H1 (cell line): ENCODE measurements at regions not wholly inside any gene's neighbourhood (a gene's known extent, or its start where the extent isn't known, plus 50 kb on each side); places are given as distances from the start of the nearest gene placed in this dataset.
"Not testable (repeated sequence)": the region's sequence is repeated elsewhere in the genome, so short reads cannot be mapped to it uniquely, and the experiment has no call there.

ENCODE experiments used
- CTCF ChIA-PET: fragments of 300-600 bp; sonication (Branson Sonifier 250); formaldehyde crosslinking; loops from one replicate; lab custom pipeline; 2021; ENCODE audit not compliant: partially characterized antibody; lab: Charles Lee
- POLR2A ChIA-PET: fragments of 300-600 bp; sonication (Branson Sonifier 250); formaldehyde crosslinking; loops from one replicate; lab custom pipeline; 2021; ENCODE audit warnings: inconsistent platforms; ENCODE audit not compliant: partially characterized antibody; lab: Charles Lee
- DNase-seq, 2 experiments: peaks; one replicate each; pipeline versions ENCODE4 v3.0.0 to v3.0.0-alpha.2; 2010 to 2022; ENCODE audit warnings: low spot score in 2 of 2, low read depth in 1 of 2, mixed read lengths in 1 of 2
- FAIRE-seq: peaks from 2 replicates; lab custom pipeline; 2011; peaks lifted over from hg19 to GRCh38; lab: Jason Lieb, UNC
- H2AFZ ChIP-seq: 2 replicates; pipeline ENCODE4 v1.8.1; 2012; ENCODE audit warnings: low read length, inconsistent platforms
- H2AK5ac ChIP-seq: 2 replicates; pipeline ENCODE4 v1.6.1; 2013; ENCODE audit warnings: low read depth, low read length
- H2BK120ac ChIP-seq: replicated peaks from 2 replicates; pipeline ENCODE3; 2013; ENCODE audit warnings: low read depth, low read length, inconsistent platforms
- H2BK12ac ChIP-seq: 2 replicates; pipeline ENCODE4 v1.6.1; 2013; ENCODE audit warnings: low read depth, low read length
- H2BK15ac ChIP-seq: 2 replicates; pipeline ENCODE4 v1.6.1; 2013; ENCODE audit warnings: low read length
- H2BK20ac ChIP-seq: 2 replicates; pipeline ENCODE4 v1.6.1; 2013; ENCODE audit warnings: low read length
- H2BK5ac ChIP-seq: 2 replicates; pipeline ENCODE4 v1.6.1; 2013; ENCODE audit warnings: low read depth, low read length
- H3K14ac ChIP-seq: 2 replicates; pipeline ENCODE4 v1.6.1; 2013; ENCODE audit warnings: inconsistent platforms; ENCODE audit not compliant: insufficient read length
- H3K18ac ChIP-seq: 2 replicates; pipeline ENCODE4 v1.6.1; 2013; ENCODE audit warnings: low read length; ENCODE audit errors: extremely low read depth
- H3K23ac ChIP-seq: 2 replicates; pipeline ENCODE4 v1.6.1; 2013; ENCODE audit warnings: inconsistent platforms; ENCODE audit not compliant: insufficient read length
- H3K23me2 ChIP-seq: 2 replicates; pipeline ENCODE4 v1.6.1; 2013; ENCODE audit warnings: low read depth, low read length
- H3K27ac ChIP-seq: 2 replicates; pipeline ENCODE4 v1.6.1; 2011; ENCODE audit warnings: low read depth, low read length, inconsistent platforms
- H3K27me3 ChIP-seq, 4 experiments: replicated peaks in 1 of 4; 1 replicate in 1 of 4; 2 replicates in 3 of 4; pipeline versions ENCODE4 v1.6.1 to v1.8.1; 2011 to 2013; ENCODE audit warnings: low read length in 3 of 4, mild to moderate bottlenecking in 3 of 4, inconsistent platforms in 2 of 4, mixed read lengths in 2 of 4, moderate library complexity in 1 of 4; ENCODE audit not compliant: control insufficient read depth in 3 of 4, insufficient read depth in 3 of 4; ENCODE audit errors: extremely low read depth in 1 of 4
- H3K36me3 ChIP-seq, 4 experiments: 2 replicates each; pipeline versions ENCODE4 v1.6.1 to v1.8.1; 2011 to 2013; ENCODE audit warnings: mild to moderate bottlenecking in 4 of 4, low read length in 3 of 4, moderate library complexity in 2 of 4, control low read depth in 1 of 4, inconsistent platforms in 1 of 4; ENCODE audit not compliant: insufficient read depth in 4 of 4, control insufficient read depth in 2 of 4
- H3K4ac ChIP-seq: replicated peaks from 2 replicates; pipeline ENCODE3; 2013; ENCODE audit warnings: low read length, low read depth, mixed read lengths, inconsistent platforms; ENCODE audit not compliant: insufficient read length
- H3K4me1 ChIP-seq, 4 experiments: replicated peaks in 1 of 4; 1 replicate in 1 of 4; 2 replicates in 3 of 4; pipeline versions ENCODE4 v1.6.1 to v1.8.1; 2011 to 2013; ENCODE audit warnings: low read length in 3 of 4, inconsistent platforms in 2 of 4, mixed read lengths in 1 of 4; ENCODE audit not compliant: insufficient read depth in 4 of 4, control insufficient read depth in 3 of 4
- H3K4me2 ChIP-seq, 2 experiments: 2 replicates each; pipeline versions ENCODE4 v1.6.1 to v1.8.1; 2011 to 2013; ENCODE audit warnings: low read depth in 2 of 2, low read length in 2 of 2, control low read depth in 1 of 2, inconsistent platforms in 1 of 2, mild to moderate bottlenecking in 1 of 2; ENCODE audit not compliant: insufficient read depth in 1 of 2
- H3K4me3 ChIP-seq, 4 experiments: fragments of 200-600, 300-600 bp in 1 of 4; sonication (generic), shearing (Covaris generic), sonication (Bioruptor Twin) in 1 of 4; 2 replicates each; pipeline versions ENCODE4 v1.5.1 to v1.8.1; 2011 to 2016; ENCODE audit warnings: low read length in 4 of 4, low read depth in 3 of 4, control low read depth in 2 of 4, inconsistent platforms in 2 of 4, mild to moderate bottlenecking in 2 of 4, mixed read lengths in 1 of 4, moderate library complexity in 1 of 4; ENCODE audit not compliant: insufficient read depth in 2 of 4; ENCODE audit errors: extremely low read depth in 1 of 4
- H3K56ac ChIP-seq: replicated peaks from 2 replicates; pipeline ENCODE3; 2013; ENCODE audit warnings: low read depth, mild to moderate bottlenecking, mixed read lengths, low read length, inconsistent platforms; ENCODE audit not compliant: insufficient read length
- H3K79me1 ChIP-seq: 2 replicates; pipeline ENCODE4 v1.6.1; 2013; ENCODE audit warnings: low read depth, low read length, control low read depth
- H3K79me2 ChIP-seq, 2 experiments: 2 replicates each; pipeline versions ENCODE4 v1.6.1 to v1.8.1; 2012 to 2013; ENCODE audit warnings: low read length in 2 of 2, mild to moderate bottlenecking in 2 of 2, inconsistent platforms in 1 of 2; ENCODE audit not compliant: insufficient read depth in 2 of 2, control insufficient read depth in 1 of 2
- H3K9ac ChIP-seq, 4 experiments: replicated peaks in 1 of 4; 1 replicate in 1 of 4; 2 replicates in 3 of 4; pipeline versions ENCODE4 v1.6.1 to v1.8.1; 2011 to 2013; ENCODE audit warnings: low read depth in 3 of 4, low read length in 3 of 4, control low read depth in 2 of 4, mild to moderate bottlenecking in 2 of 4, moderate library complexity in 2 of 4, inconsistent platforms in 1 of 4; ENCODE audit errors: extremely low read depth in 1 of 4
- H3K9me3 ChIP-seq, 2 experiments: 2 replicates each; pipeline versions ENCODE4 v1.6.1 to v1.8.1; 2012 to 2013; ENCODE audit warnings: mild to moderate bottlenecking in 2 of 2, moderate library complexity in 2 of 2, control low read depth in 1 of 2, inconsistent platforms in 1 of 2, low read depth in 1 of 2, low read length in 1 of 2, mixed read lengths in 1 of 2; ENCODE audit not compliant: insufficient read depth in 2 of 2
- H4K20me1 ChIP-seq, 2 experiments: replicated peaks in 1 of 2; 2 replicates each; pipeline versions ENCODE3 to v1.8.1; 2011 to 2013; ENCODE audit warnings: inconsistent platforms in 2 of 2, low read length in 2 of 2, mild to moderate bottlenecking in 1 of 2; ENCODE audit not compliant: insufficient read depth in 2 of 2, control insufficient read depth in 1 of 2
- H4K5ac ChIP-seq: 2 replicates; pipeline ENCODE4 v1.6.1; 2013; ENCODE audit warnings: low read length, low read depth, mixed read lengths, inconsistent platforms; ENCODE audit not compliant: insufficient read length
- H4K8ac ChIP-seq: 2 replicates; pipeline ENCODE4 v1.8.0; 2013; ENCODE audit warnings: mild to moderate bottlenecking, moderate library complexity, low read length, inconsistent platforms; ENCODE audit not compliant: insufficient read depth; ENCODE audit errors: extremely low read depth
- H4K91ac ChIP-seq: replicated peaks from 2 replicates; pipeline ENCODE3; 2013; ENCODE audit warnings: low read length, mixed read lengths, inconsistent platforms; ENCODE audit not compliant: insufficient read length
- WGBS, 2 experiments: shearing (Covaris generic) in 1 of 2; methylation state at CpG; one replicate each; pipeline versions ENCODE4 v1.1.6 to v1.1.7; 2013 to 2015; ENCODE audit warnings: low lambda C conversion rate in 2 of 2, mixed read lengths in 2 of 2, inconsistent platforms in 1 of 2, low coverage in 1 of 2, missing lambda C conversion rate in 1 of 2; ENCODE audit not compliant: insufficient replicate concordance in 2 of 2, insufficient coverage in 1 of 2, insufficient read length in 1 of 2; ENCODE audit errors: extremely low coverage in 1 of 2, missing lambda C conversion rate in 1 of 2; 5-methylcytosine and 5-hydroxymethylcytosine counted together

- H3K14ac ChIP-seq, H3K56ac ChIP-seq, H3K23ac ChIP-seq, H2BK20ac ChIP-seq, H3K9me3 ChIP-seq, H3K36me3 ChIP-seq, H2BK12ac ChIP-seq, H3K23me2 ChIP-seq, H2AFZ ChIP-seq, H2BK15ac ChIP-seq, H3K18ac ChIP-seq, H3K9ac ChIP-seq, H2BK5ac ChIP-seq, DNase-seq, H3K4ac ChIP-seq, H4K91ac ChIP-seq, H4K5ac ChIP-seq, CTCF ChIA-PET, H2AK5ac ChIP-seq, H3K4me1 ChIP-seq, H3K79me2 ChIP-seq, H3K4me3 ChIP-seq, H4K20me1 ChIP-seq, H3K27ac ChIP-seq, H3K27me3 ChIP-seq, POLR2A ChIA-PET, H3K79me1 ChIP-seq, FAIRE-seq, H3K4me2 ChIP-seq, H4K8ac ChIP-seq, H2BK120ac ChIP-seq: not testable (repeated sequence)
- WGBS, 2 experiments, result 91% methylated on average over 15 of the region's 31 CpGs; no CpG with 5 or more reads in 1 of the 2 experiments
Observed at GRCh38 chr7:63348755-63349408, 649.8 kb upstream of the ZNF722 start.
